HFFc6 (cell line): ENCODE measurements at regions not wholly inside any gene's neighbourhood (a gene's known extent, or its start where the extent isn't known, plus 50 kb on each side); places are given as distances from the start of the nearest gene placed in this dataset.

Experiments used
- DNase-seq: peaks from one replicate; pipeline ENCODE4 v3.0.0-alpha.2; 2018
- H3K27ac Mint-ChIP-seq: 2 replicates; pipeline ENCODE4 v1.8.0; 2020; ENCODE audit warnings: mild to moderate bottlenecking, mixed read lengths
- H3K27me3 Mint-ChIP-seq: 2 replicates; pipeline ENCODE4 v1.8.0; 2021; ENCODE audit warnings: mild to moderate bottlenecking, moderate library complexity, mixed read lengths; ENCODE audit not compliant: insufficient read depth
- H3K36me3 Mint-ChIP-seq: 2 replicates; pipeline ENCODE4 v1.8.0; 2021; ENCODE audit warnings: low read depth, mixed read lengths
- H3K4me1 Mint-ChIP-seq: 2 replicates; pipeline ENCODE4 v1.8.0; 2020; ENCODE audit warnings: low read depth, mixed read lengths
- H3K4me3 Mint-ChIP-seq: 2 replicates; pipeline ENCODE4 v1.8.0; 2020; ENCODE audit warnings: mild to moderate bottlenecking, moderate library complexity, mixed read lengths
- H3K9me3 Mint-ChIP-seq: 2 replicates; pipeline ENCODE4 v1.8.0; 2020; ENCODE audit warnings: mild to moderate bottlenecking, mixed read lengths
- CTCF ChIP-seq: fragments of 200-600 bp; sonication (generic); IDR thresholded peaks from 2 replicates; pipeline ENCODE4 v1.5.0; 2021; ENCODE audit warnings: antibody characterized with exemption, mild to moderate bottlenecking

- H3K4me3 Mint-ChIP-seq, result no peak overlapping the region
- no peaks in the 10 kb centered on the region for H3K4me1 Mint-ChIP-seq
- no peak for DNase-seq
- H3K36me3 Mint-ChIP-seq, result peaks cover 17% of the 10 kb centered on the region
- no peak overlapping the region for H3K27ac Mint-ChIP-seq
- H3K27me3 Mint-ChIP-seq, result no peaks in the 10 kb centered on the region
- H3K9me3 Mint-ChIP-seq, result peaks cover 53% of the 10 kb centered on the region
- TF ChIP-seq CTCF, result no peak
Observed at GRCh38 chr18:77524909-77525308, 275.3 kb downstream of the GALR1 start.

GRCh38 chr18:77526962-77527361, 277.3 kb downstream of the GALR1 start:
- Mint-ChIP-seq H3K4me1 (no peaks in the 10 kb centered on the region), H3K9me3 (peaks cover 59% of the 10 kb centered on the region), H3K27ac (no peak overlapping the region), H3K36me3 (peaks cover 17% of the 10 kb centered on the region), H3K27me3 (no peaks in the 10 kb centered on the region), H3K4me3 (no peak overlapping the region)
- DNase-seq, result no peak
- TF ChIP-seq CTCF, result no peak

GRCh38 chr18:77528872-77529271, 279.2 kb downstream of the GALR1 start:
- Mint-ChIP-seq H3K27me3 (no peaks in the 10 kb centered on the region), H3K4me1 (no peaks in the 10 kb centered on the region), H3K27ac (no peak overlapping the region), H3K36me3 (peaks cover 17% of the 10 kb centered on the region), H3K9me3 (peaks cover 52% of the 10 kb centered on the region), H3K4me3 (no peak overlapping the region)
- TF ChIP-seq CTCF, result no peak
- DNase-seq, result no peak

GRCh38 chr18:77529492-77530176, 280.0 kb downstream of the GALR1 start:
- Mint-ChIP-seq H3K4me3 (no peak overlapping the region), H3K36me3 (peaks cover 17% of the 10 kb centered on the region), H3K27me3 (no peaks in the 10 kb centered on the region), H3K4me1 (no peaks in the 10 kb centered on the region), H3K27ac (no peak overlapping the region), H3K9me3 (peaks cover 49% of the 10 kb centered on the region)
- TF ChIP-seq CTCF, result no peak
- no peak for DNase-seq

- Mint-ChIP-seq H3K27ac (no peak overlapping the region), H3K27me3 (no peaks in the 10 kb centered on the region), H3K36me3 (peaks cover 17% of the 10 kb centered on the region), H3K4me3 (no peak overlapping the region), H3K4me1 (no peaks in the 10 kb centered on the region), H3K9me3 (peaks cover 49% of the 10 kb centered on the region)
- no peak for DNase-seq
- no peak for TF ChIP-seq CTCF
Observed at GRCh38 chr18:77530732-77531131, 281.1 kb downstream of the GALR1 start.
